Peyer's patch (tissue), 4 donors: ENCODE measurements at regions not wholly inside any gene's neighbourhood (a gene's known extent, or its start where the extent isn't known, plus 50 kb on each side); places are given as distances from the start of the nearest gene placed in this dataset.

Experiments
- CTCF ChIP-seq, 6 experiments: fragments of 450-650 bp in 4 of 6; fragments of 200-600 bp in 2 of 6; sonication (generic) in 1 of 6; IDR thresholded peaks; one replicate each; pipeline ENCODE4 v1.5.1; 2017 to 2019; ENCODE audit warnings: antibody characterized with exemption in 6 of 6, mild to moderate bottlenecking in 3 of 6, moderate library complexity in 1 of 6
- POLR2A ChIP-seq, 2 donors: fragments of 450-650 bp; IDR thresholded peaks; one replicate each; pipeline ENCODE4 v1.5.1; 2017; ENCODE audit warnings: antibody characterized with exemption in 2 of 2, mild to moderate bottlenecking in 2 of 2, moderate library complexity in 2 of 2

GRCh38 chr21:31397515-31397926 lies 53.5 kb upstream of the TIAM1 start:
- TF ChIP-seq POLR2A (IDR thresholded peaks at IDR 0.05), result no peak
- no peak for TF ChIP-seq CTCF (IDR thresholded peaks at IDR 0.05)
